ENCODE measurements at regions not wholly inside any gene's neighbourhood (a gene's known extent, or its start where the extent isn't known, plus 50 kb on each side); places are given as distances from the start of the nearest gene placed in this dataset.

DNA sequence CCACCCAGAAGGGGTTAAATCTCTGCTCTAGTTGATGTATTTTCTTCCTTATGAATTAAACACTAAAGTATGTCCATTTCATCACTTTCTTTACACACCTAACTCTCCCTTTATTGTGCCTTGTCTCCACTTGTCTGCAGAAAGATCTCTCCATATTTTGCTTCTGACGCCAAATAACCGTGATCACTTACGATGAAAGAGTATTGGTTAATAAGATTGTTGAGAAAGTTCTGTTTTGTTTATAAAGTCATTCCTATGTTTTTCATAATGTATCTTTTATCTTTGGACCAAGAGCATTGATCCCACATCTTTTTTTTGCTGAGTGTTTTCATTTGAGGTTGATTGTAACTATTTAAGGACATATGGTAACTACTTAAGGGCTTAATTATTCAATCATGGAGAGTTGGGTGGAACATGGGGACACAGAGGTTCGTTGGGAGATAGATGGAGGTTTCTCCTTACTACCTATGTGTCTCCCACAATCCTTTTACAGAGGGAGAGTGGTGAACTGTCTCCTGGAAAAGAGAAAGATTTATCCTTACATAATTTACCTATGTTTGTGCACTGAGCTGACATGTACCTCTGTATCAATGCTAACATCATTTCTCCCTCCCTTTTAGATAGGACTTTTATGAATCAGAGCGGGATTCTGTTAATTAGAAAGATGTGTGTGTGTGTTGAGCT, 120.7 kb upstream of the SLC38A2 start:
- H3K27me3 ChIP-seq (replicated peaks; ENCODE audit: insufficient read depth), result no peaks in the 10 kb centered on the region
- peak overlapping the region; percentile 60 to 82 for H3K27ac ChIP-seq
- 65% methylated on average over 5 of the region's 5 CpGs for WGBS
- no peak overlapping the region for H3K4me3 ChIP-seq
- no peaks in the 10 kb centered on the region for H3K9me3 ChIP-seq
- intact Hi-C loops (cut with DNase I), result loop anchor here (10.0 kb wide), 1 partner anchor 62 kb away; no protein-coding TSS in a partner anchor
- TF ChIP-seq POLR2A (IDR thresholded peaks at IDR 0.05) (no peak), CTCF (IDR thresholded peaks at IDR 0.05) (no peak), POLR2AphosphoS5 (IDR thresholded peaks at IDR 0.05) (no peak)
- H3K4me1 ChIP-seq (replicated peaks), result no peaks in the 10 kb centered on the region
- no peaks in the 10 kb centered on the region for H3K36me3 ChIP-seq
- no peak for DNase-seq (ENCODE audit: low spot score)

- WGBS, result 46% methylated on average over 6 of the region's 6 CpGs
- no peaks in the 10 kb centered on the region for H3K9me3 ChIP-seq
- TF ChIP-seq POLR2AphosphoS5 (IDR thresholded peaks at IDR 0.05), result no peak
- TF ChIP-seq POLR2A (IDR thresholded peaks at IDR 0.05), result no peak
- H3K36me3 ChIP-seq, result no peaks in the 10 kb centered on the region
- DNase-seq (ENCODE audit: low spot score), result no peak
- H3K4me3 ChIP-seq, result no peak overlapping the region
- no peaks in the 10 kb centered on the region for H3K27me3 ChIP-seq (replicated peaks; ENCODE audit: insufficient read depth)
- intact Hi-C loops (cut with DNase I), result loop anchor here (10.0 kb wide), 1 partner anchor 62 kb away; no protein-coding TSS in a partner anchor
- no peaks in the 10 kb centered on the region for H3K4me1 ChIP-seq (replicated peaks)
- peak overlapping the region; percentile 60 to 82 for H3K27ac ChIP-seq
Observed at GRCh38 chr12:46492471-46493085, 120.0 kb upstream of the SLC38A2 start.

GRCh38 chr12:46491548-46491947, 119.0 kb upstream of the SLC38A2 start:
- WGBS, result 100% methylated on average over 1 of the region's 1 CpG
- H3K27ac ChIP-seq, result no peak overlapping the region
- intact Hi-C loops (cut with DNase I), result loop anchor here (10.0 kb wide), 1 partner anchor 63 kb away; no protein-coding TSS in a partner anchor

GRCh38 chr12:46490635-46491034, 118.1 kb upstream of the SLC38A2 start:
- H3K27me3 ChIP-seq (replicated peaks; ENCODE audit: insufficient read depth), result no peaks in the 10 kb centered on the region
- no peaks in the 10 kb centered on the region for H3K4me1 ChIP-seq (replicated peaks)
- DNase-seq (ENCODE audit: low spot score), result no peak
- no peak overlapping the region for H3K4me3 ChIP-seq
- no peak overlapping the region for H3K27ac ChIP-seq
- intact Hi-C loops (cut with DNase I), result loop anchor here (10.0 kb wide), 1 partner anchor 64 kb away; no protein-coding TSS in a partner anchor
- no peak for TF ChIP-seq POLR2AphosphoS5 (IDR thresholded peaks at IDR 0.05)
- TF ChIP-seq POLR2A (IDR thresholded peaks at IDR 0.05), result no peak
- no peak for TF ChIP-seq CTCF (IDR thresholded peaks at IDR 0.05)
- no peaks in the 10 kb centered on the region for H3K9me3 ChIP-seq
- H3K36me3 ChIP-seq, result no peaks in the 10 kb centered on the region
- 30% methylated on average over 1 of the region's 1 CpG for WGBS

More at GRCh38 chr12:46491548-46491947, 119.0 kb upstream of the SLC38A2 start:
- no peaks in the 10 kb centered on the region for H3K36me3 ChIP-seq
- H3K4me1 ChIP-seq (replicated peaks), result no peaks in the 10 kb centered on the region
- no peaks in the 10 kb centered on the region for H3K27me3 ChIP-seq (replicated peaks; ENCODE audit: insufficient read depth)
- no peaks in the 10 kb centered on the region for H3K9me3 ChIP-seq
- TF ChIP-seq POLR2A (IDR thresholded peaks at IDR 0.05) (no peak), CTCF (IDR thresholded peaks at IDR 0.05) (no peak), POLR2AphosphoS5 (IDR thresholded peaks at IDR 0.05) (no peak)
- no peak for DNase-seq (ENCODE audit: low spot score)
- H3K4me3 ChIP-seq, result no peak overlapping the region

DNA sequence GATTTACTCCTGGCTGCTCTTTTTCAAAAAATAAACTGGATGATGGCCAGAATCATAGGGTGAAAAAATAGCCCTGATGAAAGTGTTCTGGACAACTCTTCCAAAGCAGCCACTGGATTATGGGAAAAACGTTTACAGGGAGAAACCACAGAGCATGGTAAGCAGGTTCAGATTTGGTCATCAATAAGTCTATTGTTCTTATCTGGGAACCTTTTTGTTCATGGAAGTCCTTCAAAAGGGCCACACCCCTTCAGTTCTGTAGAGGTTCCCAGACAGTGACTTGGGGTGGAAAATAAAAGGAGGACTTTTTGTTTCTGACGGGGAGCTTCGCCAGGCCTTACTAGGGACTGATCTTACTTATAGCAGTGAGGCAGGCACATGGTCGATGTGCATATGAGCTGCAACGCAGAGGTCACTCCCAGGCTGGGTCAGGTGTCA, 117.4 kb upstream of the SLC38A2 start:
- WGBS, result 59% methylated on average over 5 of the region's 5 CpGs
- TF ChIP-seq POLR2A (IDR thresholded peaks at IDR 0.05), result no peak
- no peak for TF ChIP-seq POLR2AphosphoS5 (IDR thresholded peaks at IDR 0.05)
- no peak for TF ChIP-seq CTCF (IDR thresholded peaks at IDR 0.05)
- H3K9me3 ChIP-seq, result no peaks in the 10 kb centered on the region

More for the DNA sequence above, 117.4 kb upstream of the SLC38A2 start:
- Histone ChIP-seq H3K27me3 (replicated peaks; ENCODE audit: insufficient read depth) (no peaks in the 10 kb centered on the region), H3K27ac (no peak overlapping the region), H3K4me3 (no peak overlapping the region), H3K36me3 (no peaks in the 10 kb centered on the region), H3K4me1 (replicated peaks) (no peaks in the 10 kb centered on the region)
- intact Hi-C loops (cut with DNase I), result loop anchor here (10.0 kb wide), 1 partner anchor 65 kb away; no protein-coding TSS in a partner anchor
- no peak for DNase-seq (ENCODE audit: low spot score)
